ENCODE measurements at regions not wholly inside any gene's neighbourhood (a gene's known extent, or its start where the extent isn't known, plus 50 kb on each side); places are given as distances from the start of the nearest gene placed in this dataset.
A peak's percentile ranks its signal among the peaks of the same experiment; 100 is the strongest.

- Mint-ChIP-seq H3K36me3 (ENCODE audit: low read depth) (no peaks in the 10 kb centered on the region), H3K9me3 (peaks cover 14% of the 10 kb centered on the region), H3K4me1 (peaks cover 31% of the 10 kb centered on the region), H3K27me3 (ENCODE audit: low read depth) (peaks cover 5% of the 10 kb centered on the region), H3K4me3 (no peak overlapping the region), H3K27ac (peak overlapping the region in 2 of 3 experiments; percentile 17 to 31)
- no peak for TF ChIP-seq CTCF (IDR thresholded peaks at IDR 0.05; ENCODE audit: unreplicated experiment in 3 of 3)
Observed at GRCh38 chr12:67852701-67853100, 136.5 kb upstream of the IFNG-AS1 start.

GRCh38 chr12:67853204-67853603, 136.0 kb upstream of the IFNG-AS1 start:
- H3K4me1 Mint-ChIP-seq = peaks cover 31% of the 10 kb centered on the region

GRCh38 chr12:67854351-67854750, 134.9 kb upstream of the IFNG-AS1 start:
- peaks cover 5% of the 10 kb centered on the region for H3K27me3 Mint-ChIP-seq (ENCODE audit: low read depth)
- peaks cover 19% of the 10 kb centered on the region for H3K9me3 Mint-ChIP-seq
- no peak overlapping the region for H3K4me3 Mint-ChIP-seq
- H3K4me1 Mint-ChIP-seq = peaks cover 31% of the 10 kb centered on the region
- H3K27ac Mint-ChIP-seq = peak overlapping the region in 1 of 3 experiments; percentile 31
- no peak for TF ChIP-seq CTCF (IDR thresholded peaks at IDR 0.05; ENCODE audit: unreplicated experiment in 3 of 3)
- H3K36me3 Mint-ChIP-seq (ENCODE audit: low read depth) = no peaks in the 10 kb centered on the region

More at GRCh38 chr12:67853204-67853603, 136.0 kb upstream of the IFNG-AS1 start:
- Mint-ChIP-seq H3K27ac (peak overlapping the region in 2 of 3 experiments; percentile 17 to 31), H3K4me3 (no peak overlapping the region), H3K27me3 (ENCODE audit: low read depth) (peaks cover 5% of the 10 kb centered on the region), H3K36me3 (ENCODE audit: low read depth) (no peaks in the 10 kb centered on the region), H3K9me3 (peaks cover 19% of the 10 kb centered on the region)
- no peak for TF ChIP-seq CTCF (IDR thresholded peaks at IDR 0.05; ENCODE audit: unreplicated experiment in 3 of 3)

GRCh38 chr12:67855103-67855502, 134.1 kb upstream of the IFNG-AS1 start:
- no peak for TF ChIP-seq CTCF (IDR thresholded peaks at IDR 0.05; ENCODE audit: unreplicated experiment in 3 of 3)
- Mint-ChIP-seq H3K36me3 (ENCODE audit: low read depth) (no peaks in the 10 kb centered on the region), H3K4me3 (no peak overlapping the region), H3K9me3 (peaks cover 18% of the 10 kb centered on the region), H3K27ac (peak overlapping the region in 1 of 3 experiments; percentile 31), H3K4me1 (peaks cover 31% of the 10 kb centered on the region), H3K27me3 (ENCODE audit: low read depth) (peaks cover 5% of the 10 kb centered on the region)

GRCh38 chr12:67871231-67871630, 118.0 kb upstream of the IFNG-AS1 start:
- peaks cover 27% of the 10 kb centered on the region for H3K9me3 Mint-ChIP-seq
- H3K4me1 Mint-ChIP-seq = no peaks in the 10 kb centered on the region
- H3K27ac Mint-ChIP-seq = no peak overlapping the region
- TF ChIP-seq CTCF (IDR thresholded peaks at IDR 0.05; ENCODE audit: unreplicated experiment in 3 of 3) = no peak
- H3K36me3 Mint-ChIP-seq (ENCODE audit: low read depth) = peaks cover 3% of the 10 kb centered on the region
- H3K4me3 Mint-ChIP-seq = no peak overlapping the region
- H3K27me3 Mint-ChIP-seq (ENCODE audit: low read depth) = no peaks in the 10 kb centered on the region

- peaks cover 12% of the 10 kb centered on the region for H3K9me3 Mint-ChIP-seq
- H3K27me3 Mint-ChIP-seq (ENCODE audit: low read depth) = peaks cover 8% of the 10 kb centered on the region
- no peaks in the 10 kb centered on the region for H3K4me1 Mint-ChIP-seq
- H3K27ac Mint-ChIP-seq = no peak overlapping the region
- H3K36me3 Mint-ChIP-seq (ENCODE audit: low read depth) = peaks cover 3% of the 10 kb centered on the region
- no peak overlapping the region for H3K4me3 Mint-ChIP-seq
- no peak for TF ChIP-seq CTCF (IDR thresholded peaks at IDR 0.05; ENCODE audit: unreplicated experiment in 3 of 3)
Observed at GRCh38 chr12:67873355-67873754, 115.9 kb upstream of the IFNG-AS1 start.
